ENCODE measurements at regions not wholly inside any gene's neighbourhood (a gene's known extent, or its start where the extent isn't known, plus 50 kb on each side); places are given as distances from the start of the nearest gene placed in this dataset.

GRCh38 chr3:103184772-103185171 is 750.0 kb downstream of the ZPLD1 start:
- Histone ChIP-seq H3K79me2 (ENCODE audit: insufficient read depth, low read length) (no peaks in the 10 kb centered on the region), H3K56ac (ENCODE audit: insufficient read length, low read depth, low read length) (no peak overlapping the region), H4K91ac (ENCODE audit: insufficient read length, low read depth, low read length) (no peak overlapping the region), H2AK5ac (ENCODE audit: insufficient read length, low read length) (no peak overlapping the region), H3K4ac (ENCODE audit: low read depth, low read length) (no peak overlapping the region), H3K18ac (ENCODE audit: insufficient read length, low read depth, low read length) (no peak overlapping the region), H3K9me3 (ENCODE audit: control insufficient read depth, low read depth, low read length) (no peaks in the 10 kb centered on the region), H2BK15ac (ENCODE audit: low read depth, low read length) (no peak overlapping the region), H2BK5ac (ENCODE audit: insufficient read length, low read length) (no peak overlapping the region), H2BK12ac (ENCODE audit: insufficient read length, low read depth, low read length) (no peak overlapping the region), H3K23me2 (ENCODE audit: insufficient read length, low read depth, low read length, poor library complexity, severe bottlenecking) (no peaks in the 10 kb centered on the region), H2BK20ac (ENCODE audit: low read depth, low read length, poor library complexity, severe bottlenecking) (no peak overlapping the region), H3K4me1 (ENCODE audit: insufficient read depth, low read length) (no peaks in the 10 kb centered on the region), H2BK120ac (ENCODE audit: low read depth, low read length, poor library complexity, severe bottlenecking) (no peak overlapping the region), H3K27ac (ENCODE audit: insufficient read length, low read depth, low read length) (no peak overlapping the region), H4K8ac (replicated peaks; ENCODE audit: insufficient read length, low read depth, low read length) (no peak overlapping the region), H2AFZ (ENCODE audit: low read length) (no peak overlapping the region), H3T11ph (ENCODE audit: low read length) (no peak overlapping the region), H3K23ac (ENCODE audit: insufficient read length, low read depth, low read length) (no peak overlapping the region), H3K27me3 (ENCODE audit: insufficient read depth, low read length) (no peaks in the 10 kb centered on the region), H3K14ac (ENCODE audit: insufficient read depth, low read length) (no peak overlapping the region), H3K4me2 (ENCODE audit: insufficient read depth, insufficient read length, low read length) (no peak overlapping the region), H4K5ac (ENCODE audit: insufficient read length, low read depth, low read length) (no peak overlapping the region), H3K79me1 (ENCODE audit: insufficient read depth, low read depth, low read length, poor library complexity, severe bottlenecking) (no peaks in the 10 kb centered on the region), H4K20me1 (ENCODE audit: control insufficient read depth, insufficient read depth, insufficient read length) (no peaks in the 10 kb centered on the region), H3K9ac (ENCODE audit: extremely low read depth, insufficient read length, low read length) (no peak overlapping the region)
- no peaks in the 10 kb centered on the region for H3K4me1 Mint-ChIP-seq
- no peak for TF ChIP-seq CTCF (conservative IDR thresholded peaks at IDR 0.05)
- H3K36me3 Mint-ChIP-seq (ENCODE audit: insufficient read depth in 1 of 3, low read depth in 3 of 3): peaks cover 0 to 9% (median 0%) of the 10 kb centered on the region in 3 experiments; a peak in 4 of 7 replicates
- no peaks in the 10 kb centered on the region for H3K27me3 Mint-ChIP-seq (ENCODE audit: low read depth)
- H3K27ac Mint-ChIP-seq: no peak overlapping the region
- DNase-seq: no peak
- H3K4me3 Mint-ChIP-seq: no peak overlapping the region
- H3K9me3 Mint-ChIP-seq: peaks cover 6 to 16% of the 10 kb centered on the region in 2 experiments; a peak in 3 of 5 replicates
